H1 (cell line): ENCODE measurements at regions not wholly inside any gene's neighbourhood (a gene's known extent, or its start where the extent isn't known, plus 50 kb on each side); places are given as distances from the start of the nearest gene placed in this dataset.

ENCODE experiments used
- CBX8 ChIP-seq: fragments of 300-800, 300-1000 bp; sonication (generic); IDR thresholded peaks from 2 replicates; pipeline ENCODE4 v1.7.1; 2016; ENCODE audit warnings: low read depth, low read length, borderline replicate concordance
- KDM1A ChIP-seq: fragments of 200-600, 300-600 bp; sonication (generic); IDR thresholded peaks from 2 replicates; pipeline ENCODE4 v1.7.1; 2016; ENCODE audit warnings: mild to moderate bottlenecking, low read length, borderline replicate concordance
- KDM4A ChIP-seq: IDR thresholded peaks from one replicate; pipeline ENCODE4 v1.7.1; 2012; ENCODE audit warnings: low read depth, mild to moderate bottlenecking, moderate library complexity, low read length, inconsistent platforms; ENCODE audit not compliant: severe bottlenecking

DNA sequence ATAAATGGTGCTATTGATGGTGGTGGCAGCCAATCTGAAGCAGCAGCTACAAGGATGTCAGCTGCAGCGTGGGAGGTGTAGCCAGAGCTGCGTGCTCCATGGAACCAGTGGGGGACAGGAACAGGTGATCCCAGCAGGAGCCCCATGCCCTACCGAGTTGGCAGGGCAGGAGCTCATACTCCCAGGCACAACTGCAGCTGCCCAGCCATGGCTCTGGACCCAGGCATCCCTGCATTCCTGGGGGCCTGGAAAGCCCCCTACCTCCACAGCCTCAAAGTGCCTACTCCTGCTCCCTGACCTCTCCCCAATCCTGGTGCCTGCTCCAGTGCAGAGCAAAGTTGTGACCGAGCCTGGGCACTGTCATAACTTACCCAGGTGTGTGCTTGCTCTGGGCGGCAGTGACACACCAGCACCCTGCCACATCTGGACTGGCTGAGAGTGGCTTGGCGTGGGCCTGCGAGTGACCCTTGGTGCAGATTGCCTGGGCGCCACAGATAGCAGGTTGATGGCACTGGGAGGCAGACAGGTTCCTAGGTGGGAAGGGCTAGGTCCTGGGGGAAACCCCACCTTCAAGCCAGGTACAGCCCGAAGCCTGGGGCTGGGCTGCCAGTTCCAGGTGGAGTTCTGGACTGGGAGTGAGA is 101.1 kb downstream of the DCAF12L2 start (continued):
- TF ChIP-seq KDM4A (no peak), CBX8 (no peak), KDM1A (no peak)
- TF ChIP-seq, all 59 proteins: peak for 0
